Fibroblast of the conjunctiva (primary cell): ENCODE measurements at regions not wholly inside any gene's neighbourhood (a gene's known extent, or its start where the extent isn't known, plus 50 kb on each side); places are given as distances from the start of the nearest gene placed in this dataset.
"Not testable (repeated sequence)": the region's sequence is repeated elsewhere in the genome, so short reads cannot be mapped to it uniquely, and the experiment has no call there.

Experiments used
- DNase-seq: peaks from one replicate; pipeline ENCODE4 v3.0.0-alpha.2; 2010; ENCODE audit warnings: low read depth

DNA sequence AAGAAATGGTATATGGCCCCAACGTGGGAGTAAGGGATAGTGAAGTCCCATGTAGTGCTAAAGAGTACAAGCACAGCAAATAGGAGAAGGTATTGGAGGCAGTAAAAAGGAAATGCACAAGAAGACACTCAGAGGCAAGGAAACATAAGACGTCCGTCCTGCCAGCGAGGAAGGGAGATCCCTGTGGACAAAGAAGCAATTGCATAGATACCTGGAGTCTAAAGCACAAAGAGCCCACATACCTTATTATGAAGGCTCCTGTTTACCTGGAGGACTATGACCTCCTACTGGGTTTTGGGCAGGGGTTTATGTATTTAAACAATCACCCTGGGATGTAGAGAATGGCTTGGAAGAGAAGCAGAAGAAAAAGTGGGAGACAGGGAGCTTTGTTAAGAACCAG is 341.2 kb upstream of the DCN start:
- no peak for DNase-seq

GRCh38 chr12:91516695-91517047 is 334.1 kb upstream of the DCN start:
- DNase-seq, result no peak

DNA sequence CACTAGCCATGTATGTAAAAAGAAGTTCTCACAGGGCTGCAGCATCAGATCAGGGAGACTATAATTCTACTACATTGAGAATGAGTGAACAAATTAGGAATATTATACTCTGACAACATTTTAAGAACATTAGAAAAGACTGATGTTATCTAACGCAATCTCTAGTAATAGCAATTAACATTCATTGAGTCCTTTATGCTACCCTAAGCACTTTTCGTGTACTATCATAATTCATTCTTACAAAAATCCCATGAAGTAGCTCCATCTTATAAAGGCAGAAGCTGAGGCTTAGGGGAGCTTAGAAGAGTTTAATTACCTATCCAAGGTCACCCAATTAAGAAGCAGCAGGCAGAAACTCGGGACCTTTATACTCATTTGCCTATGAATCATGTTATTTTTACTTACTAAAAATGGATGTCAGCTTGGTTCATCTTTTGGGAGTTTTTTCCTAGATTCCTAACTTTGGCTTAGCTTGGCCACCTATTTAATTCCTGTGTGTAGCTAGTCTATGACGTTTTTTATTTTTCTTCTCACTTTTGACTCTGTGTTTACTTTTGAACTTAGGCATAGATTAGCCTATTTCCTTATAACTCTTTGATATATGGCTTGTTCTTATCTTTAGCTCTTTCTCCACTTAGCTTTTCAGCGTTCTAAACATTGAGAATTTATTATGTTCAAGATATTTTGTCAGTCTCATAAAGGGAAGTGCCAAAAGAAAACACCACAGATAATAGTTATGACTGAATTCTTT is 333.5 kb upstream of the DCN start:
- DNase-seq, result no peak

- DNase-seq, result peak; percentile 1
Measured at GRCh38 chr12:91513313-91513712, 330.7 kb upstream of the DCN start.

DNA sequence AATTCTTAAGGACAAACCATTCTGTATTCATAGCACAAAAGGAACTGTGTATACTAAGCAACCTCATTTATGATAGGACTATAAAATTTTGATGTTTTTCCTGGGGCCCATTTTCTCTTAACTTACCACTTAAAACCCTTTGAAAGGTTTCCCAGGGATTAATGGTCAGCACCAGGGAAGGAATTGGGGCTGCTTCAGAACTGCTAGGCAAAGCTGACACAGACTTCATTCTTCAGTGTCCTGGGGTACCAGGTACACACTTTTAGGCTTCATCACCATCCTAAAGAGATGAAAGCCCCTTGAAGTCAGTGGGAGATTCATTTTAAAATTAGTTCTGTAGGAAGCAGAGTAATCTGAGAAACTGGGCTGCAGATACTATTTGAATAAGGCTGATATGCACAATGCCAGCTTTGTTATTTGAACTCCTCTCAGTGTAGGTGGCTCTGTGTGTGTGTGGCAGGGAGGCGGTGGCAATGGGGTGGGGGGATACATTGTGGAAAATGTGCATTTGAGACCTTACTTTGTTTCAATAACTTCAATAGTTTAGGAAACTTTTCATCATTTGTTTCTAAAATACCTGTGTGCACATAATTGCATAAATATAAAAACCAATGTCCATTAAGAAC is 329.3 kb upstream of the DCN start:
- DNase-seq, result no peak

DNA sequence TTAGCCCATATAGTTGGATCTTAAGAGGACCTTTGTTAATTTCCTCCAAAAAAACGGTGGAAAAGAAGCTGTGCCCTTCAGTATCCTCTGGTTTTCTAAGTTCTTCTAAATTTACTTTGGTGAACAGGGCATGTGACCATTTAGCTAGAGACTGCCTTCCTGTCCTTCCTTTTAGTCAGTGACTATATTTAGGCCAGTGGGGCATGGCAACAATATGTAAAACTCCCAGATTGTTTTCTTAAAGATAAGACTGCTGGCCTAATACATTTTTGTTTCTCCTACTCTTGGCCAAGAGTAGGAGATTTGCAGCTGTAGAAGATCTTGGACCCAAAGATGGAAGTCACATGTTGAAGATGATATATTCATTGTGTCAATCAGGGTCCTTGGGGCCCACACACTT is 325.1 kb upstream of the DCN start:
- DNase-seq, result no peak

GRCh38 chr12:91506452-91506851 is 323.8 kb upstream of the DCN start:
- no peak for DNase-seq

DNA sequence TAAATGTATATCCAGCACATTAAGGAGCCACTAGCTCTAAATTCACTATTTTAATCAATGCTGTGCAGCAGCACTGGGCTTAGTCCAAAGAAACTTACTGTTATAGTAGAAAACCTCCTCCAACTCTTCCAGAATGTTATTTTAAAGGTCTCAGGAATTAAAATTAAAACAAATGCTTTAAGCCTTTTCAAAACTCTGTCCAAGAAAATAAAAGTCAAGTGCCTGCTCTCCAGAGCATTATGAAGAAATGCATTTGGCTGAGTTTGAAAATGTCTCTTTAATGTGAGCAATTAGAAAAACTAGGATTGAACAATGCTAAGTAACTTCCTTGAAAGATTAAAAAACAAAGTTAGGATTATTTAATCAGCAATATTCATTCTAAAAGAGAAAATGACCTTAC is 322.4 kb upstream of the DCN start:
- no peak for DNase-seq

DNA sequence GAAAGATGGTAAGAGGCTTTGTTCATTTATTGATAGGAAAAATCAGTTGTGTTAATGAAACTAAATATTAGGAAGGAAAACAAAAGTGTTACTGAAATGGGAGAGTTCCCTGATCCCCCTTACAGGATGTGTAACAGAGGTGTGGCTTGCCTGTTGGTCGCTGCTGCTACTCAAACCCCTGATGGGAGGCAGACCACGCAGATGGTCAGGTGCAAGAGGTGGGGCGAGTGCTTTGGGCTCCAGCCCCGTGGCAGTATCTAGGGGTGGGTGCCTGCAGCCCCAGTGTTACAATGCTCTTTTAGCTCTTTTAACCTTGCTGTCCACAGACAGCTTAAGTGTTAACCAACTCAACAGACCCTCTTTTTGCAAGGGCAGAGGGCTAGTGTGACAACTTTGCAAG is 319.6 kb upstream of the DCN start:
- no peak for DNase-seq

- DNase-seq, result no peak
Measured at GRCh38 chr12:91496337-91496736, 313.7 kb upstream of the DCN start.

GRCh38 chr12:91493308-91493707 is 310.7 kb upstream of the DCN start:
- no peak for DNase-seq

DNA sequence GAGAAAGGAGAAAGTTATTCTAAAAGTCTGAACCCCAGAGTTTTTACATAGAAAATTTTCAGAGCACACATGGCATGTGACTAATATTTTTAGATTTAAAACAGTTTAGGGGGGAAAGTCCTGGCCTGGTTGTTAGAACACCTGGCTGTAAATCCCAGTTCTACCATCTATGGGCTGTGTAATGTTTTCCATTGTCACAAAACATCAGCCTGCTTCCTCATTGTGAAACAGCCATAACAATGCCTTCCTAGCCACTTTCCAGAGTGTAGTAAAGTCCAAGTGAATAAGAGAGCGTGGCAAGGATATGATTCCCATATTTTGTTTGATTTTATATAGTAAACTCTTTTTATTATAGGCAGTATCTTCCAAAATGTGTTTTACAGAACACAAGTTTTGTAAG is 310.0 kb upstream of the DCN start:
- DNase-seq, result no peak

DNA sequence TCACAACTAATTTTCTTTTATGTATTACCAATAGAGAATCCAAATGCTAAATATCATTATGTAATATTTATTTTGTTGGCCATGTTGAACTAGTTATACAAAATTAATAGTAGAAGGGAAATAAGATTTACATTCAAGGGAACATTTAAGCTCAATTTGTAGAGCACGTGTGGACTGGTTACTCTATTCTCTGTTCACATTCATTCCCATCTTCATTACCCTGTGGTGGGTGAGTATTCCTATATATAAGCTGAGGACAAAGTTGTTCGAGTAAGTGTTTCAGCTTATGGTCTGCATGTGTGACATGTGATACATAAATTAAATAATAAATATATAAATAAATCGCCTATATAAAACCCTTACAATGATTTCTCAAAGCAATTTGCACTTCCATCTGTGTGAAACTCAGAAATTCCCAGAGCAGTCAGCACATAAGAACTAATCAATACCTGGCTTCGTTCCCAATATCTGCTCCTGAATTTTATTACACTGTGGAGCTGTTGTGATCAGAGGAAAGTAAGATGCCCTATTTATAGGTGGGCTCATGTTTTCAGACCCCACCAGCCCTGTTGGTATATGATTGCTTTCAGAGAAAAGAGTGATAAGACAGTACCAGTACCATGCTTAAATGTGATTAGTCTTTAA is 308.2 kb upstream of the DCN start:
- DNase-seq, result no peak

GRCh38 chr12:91483471-91483985 is 300.9 kb upstream of the DCN start:
- no peak for DNase-seq

- no peak for DNase-seq
Measured at GRCh38 chr12:91482231-91482630, 299.6 kb upstream of the DCN start.

GRCh38 chr12:91478500-91478899 is 295.9 kb upstream of the DCN start:
- DNase-seq, result no peak

DNA sequence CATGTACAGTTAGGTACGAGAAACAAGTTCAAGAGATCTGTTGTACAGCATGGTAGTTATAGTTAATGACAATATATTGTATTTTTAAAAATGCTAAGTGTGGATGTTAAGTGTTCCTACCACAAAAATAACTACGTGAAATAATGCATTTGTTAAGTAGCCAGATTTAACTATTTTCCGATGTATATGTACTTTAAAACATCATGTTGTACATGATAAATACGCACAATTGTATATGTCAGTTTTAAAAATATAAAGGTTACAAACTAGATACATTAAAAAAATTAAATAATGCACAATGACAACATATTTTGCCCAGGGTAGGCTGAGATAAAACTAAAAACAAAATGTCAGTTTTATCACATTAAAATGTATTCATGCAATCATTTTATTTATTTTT is 285.1 kb upstream of the DCN start:
- DNase-seq, result no peak

- no peak for DNase-seq
Measured at GRCh38 chr12:91461061-91461460, 278.4 kb upstream of the DCN start.

GRCh38 chr12:91460469-91460868 is 277.9 kb upstream of the DCN start:
- DNase-seq, result no peak

DNA sequence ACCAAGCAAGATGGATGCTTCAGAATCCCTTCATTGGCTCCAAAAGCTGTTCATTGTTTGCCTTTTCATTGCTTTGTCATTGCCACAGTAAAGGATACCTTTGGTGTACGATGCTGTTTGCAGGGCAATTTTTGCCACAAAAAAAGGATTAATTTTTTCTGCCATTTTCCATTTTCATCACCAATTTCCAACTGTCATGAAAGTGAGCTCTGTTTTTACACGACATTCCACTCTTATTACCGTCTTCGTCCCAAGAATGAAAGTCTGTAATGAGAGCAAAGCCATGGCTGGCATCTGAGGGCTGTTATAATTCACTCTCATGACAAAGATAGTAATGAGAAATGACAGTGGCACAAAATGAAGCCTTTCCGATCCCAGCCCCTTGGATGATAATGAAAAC is 272.7 kb upstream of the DCN start:
- no peak for DNase-seq

DNA sequence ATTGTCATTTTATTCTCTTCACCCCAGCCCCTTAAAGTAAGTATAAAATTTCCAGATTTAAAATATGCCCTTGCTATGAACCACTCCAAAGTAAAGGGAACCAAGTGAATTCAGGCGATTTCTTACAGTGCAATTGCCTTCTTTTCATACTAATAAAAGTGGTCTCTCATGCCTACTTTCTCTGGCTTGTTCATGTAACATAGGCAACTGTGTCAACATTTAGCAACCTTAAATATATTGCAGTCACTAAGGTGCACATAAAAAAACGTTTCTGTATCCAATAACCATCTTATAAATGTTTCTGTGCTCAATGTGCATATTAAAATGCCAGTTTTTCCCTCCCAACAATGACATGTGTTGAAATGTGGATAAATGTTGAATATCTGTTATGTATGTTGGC is 271.6 kb upstream of the DCN start:
- DNase-seq, result no peak

DNA sequence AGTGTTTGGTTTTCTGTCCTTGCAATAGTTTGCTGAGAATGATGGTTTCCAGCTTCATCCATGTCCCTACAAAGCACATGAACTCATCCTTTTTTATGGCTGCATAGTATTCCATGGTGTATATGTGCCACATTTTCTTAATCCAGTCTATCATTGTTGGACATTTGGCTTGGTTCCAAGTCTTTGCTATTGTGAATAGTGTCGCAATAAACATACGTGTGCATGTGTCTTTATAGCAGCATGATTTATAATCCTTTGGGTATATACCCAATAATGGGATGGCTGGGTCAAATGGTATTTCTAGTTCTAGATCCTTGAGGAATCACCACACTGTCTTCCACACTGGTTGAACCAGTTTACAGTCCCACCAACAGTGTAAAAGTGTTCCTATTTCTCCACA is 269.8 kb upstream of the DCN start:
- DNase-seq, result not testable (repeated sequence)
